ENCODE measurements at regions not wholly inside any gene's neighbourhood (a gene's known extent, or its start where the extent isn't known, plus 50 kb on each side); places are given as distances from the start of the nearest gene placed in this dataset.

DNA sequence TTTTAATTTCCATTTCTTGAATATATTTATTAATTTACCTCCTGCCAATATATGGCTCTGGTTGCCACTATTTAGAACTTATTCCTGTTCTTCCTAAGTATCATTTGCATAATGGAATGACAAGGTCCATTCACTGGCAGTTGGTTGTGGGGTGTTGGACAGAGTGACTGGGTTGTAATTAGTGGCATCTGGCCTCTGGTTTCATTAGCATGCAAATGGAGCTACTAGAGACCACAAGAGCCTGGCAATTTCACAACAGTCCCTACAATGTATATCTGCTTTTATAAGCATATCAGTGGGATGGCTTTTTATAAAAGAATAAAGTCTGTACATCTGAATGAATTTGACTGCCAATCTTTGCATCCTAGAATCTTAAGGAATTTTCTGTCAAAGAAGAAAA, 1030.9 kb upstream of the CDH8 start:
- Mint-ChIP-seq H3K4me1 (no peaks in the 10 kb centered on the region), H3K27me3 (no peaks in the 10 kb centered on the region), H3K4me3 (no peak overlapping the region), H3K36me3 (no peaks in the 10 kb centered on the region), H3K9me3 (peaks cover 3 to 11% (median 7%) of the 10 kb centered on the region in 3 donors), H3K27ac (no peak overlapping the region)

GRCh38 chr16:63066552-63066951, 1030.3 kb upstream of the CDH8 start:
- no peaks in the 10 kb centered on the region for H3K36me3 Mint-ChIP-seq
- no peak overlapping the region for H3K27ac Mint-ChIP-seq
- peaks cover 3 to 11% (median 7%) of the 10 kb centered on the region in 3 donors for H3K9me3 Mint-ChIP-seq
- no peaks in the 10 kb centered on the region for H3K4me1 Mint-ChIP-seq
- H3K27me3 Mint-ChIP-seq: no peaks in the 10 kb centered on the region
- H3K4me3 Mint-ChIP-seq: no peak overlapping the region

- Mint-ChIP-seq H3K27ac (no peak overlapping the region), H3K27me3 (no peaks in the 10 kb centered on the region), H3K36me3 (no peaks in the 10 kb centered on the region), H3K9me3 (peaks cover 5 to 12% (median 6%) of the 10 kb centered on the region in 3 donors), H3K4me3 (no peak overlapping the region), H3K4me1 (peaks cover 0 to 1% (median 0%) of the 10 kb centered on the region in 3 donors)
These were observed 1025.1 kb upstream of the CDH8 start for GRCh38 chr16:63061319-63061718.

DNA sequence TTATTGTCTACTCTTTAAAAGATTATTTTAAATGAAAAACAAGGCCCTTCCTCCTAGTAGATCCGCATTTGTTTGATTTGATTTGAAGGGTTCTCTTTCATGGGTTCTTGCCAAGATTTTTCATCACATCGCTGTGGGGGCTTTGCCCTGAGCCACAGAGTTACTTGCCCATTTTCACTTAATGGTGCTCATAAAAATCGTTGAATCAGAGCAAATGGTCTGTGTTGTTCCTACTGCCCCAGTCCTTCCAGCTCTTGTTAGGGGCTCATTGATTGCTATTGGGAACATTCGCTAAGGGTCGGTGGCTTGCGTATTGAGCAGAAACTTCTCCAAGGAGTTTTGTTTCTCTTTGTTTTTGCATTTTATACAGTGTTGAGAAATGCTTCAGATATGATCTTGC, 1023.4 kb upstream of the CDH8 start:
- Mint-ChIP-seq H3K9me3 (peaks cover 0 to 13% (median 2%) of the 10 kb centered on the region in 3 donors), H3K27ac (no peak overlapping the region), H3K36me3 (no peaks in the 10 kb centered on the region), H3K4me3 (no peak overlapping the region), H3K4me1 (peaks cover 0 to 1% (median 0%) of the 10 kb centered on the region in 3 donors), H3K27me3 (no peaks in the 10 kb centered on the region)

DNA sequence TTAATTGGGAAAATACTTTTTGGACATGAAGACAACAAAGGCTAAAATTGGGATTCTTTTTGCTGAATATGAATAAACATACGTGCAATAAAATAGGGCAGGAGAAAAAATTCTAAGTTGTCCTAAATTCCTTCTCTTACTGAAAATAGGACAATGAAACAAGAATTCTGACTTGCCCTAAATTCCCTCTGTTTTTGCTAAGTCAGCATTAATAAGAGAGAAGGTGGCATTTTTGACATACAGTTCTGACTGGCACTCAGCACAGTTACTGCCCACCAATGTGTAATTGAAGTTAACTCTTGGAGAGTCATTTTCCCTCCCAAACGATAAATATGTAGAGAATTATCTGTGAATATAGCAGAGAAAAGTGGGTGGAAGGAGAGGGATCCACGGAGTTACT, 1021.1 kb upstream of the CDH8 start:
- no peaks in the 10 kb centered on the region for H3K36me3 Mint-ChIP-seq

GRCh38 chr16:63050391-63050790, 1014.2 kb upstream of the CDH8 start:
- no peaks in the 10 kb centered on the region for H3K36me3 Mint-ChIP-seq
- H3K4me1 Mint-ChIP-seq: no peaks in the 10 kb centered on the region
- H3K27me3 Mint-ChIP-seq: no peaks in the 10 kb centered on the region
- H3K9me3 Mint-ChIP-seq: peaks cover 0 to 15% (median 9%) of the 10 kb centered on the region in 3 donors
- H3K4me3 Mint-ChIP-seq: no peak overlapping the region
- no peak overlapping the region for H3K27ac Mint-ChIP-seq

More for the DNA sequence above, 1021.1 kb upstream of the CDH8 start:
- peaks cover 0 to 1% (median 0%) of the 10 kb centered on the region in 3 donors for H3K4me1 Mint-ChIP-seq
- H3K27ac Mint-ChIP-seq: no peak overlapping the region
- no peaks in the 10 kb centered on the region for H3K27me3 Mint-ChIP-seq
- no peak overlapping the region for H3K4me3 Mint-ChIP-seq
- peaks cover 2 to 18% (median 5%) of the 10 kb centered on the region in 3 donors for H3K9me3 Mint-ChIP-seq

- H3K9me3 Mint-ChIP-seq: peaks cover 4 to 16% (median 5%) of the 10 kb centered on the region in 3 donors
- H3K27ac Mint-ChIP-seq: no peak overlapping the region
- H3K27me3 Mint-ChIP-seq: no peaks in the 10 kb centered on the region
- H3K36me3 Mint-ChIP-seq: peaks cover 2% of the 10 kb centered on the region
- no peak overlapping the region for H3K4me3 Mint-ChIP-seq
- H3K4me1 Mint-ChIP-seq: no peaks in the 10 kb centered on the region
These were observed 1002.3 kb upstream of the CDH8 start for GRCh38 chr16:63038397-63039106.

DNA sequence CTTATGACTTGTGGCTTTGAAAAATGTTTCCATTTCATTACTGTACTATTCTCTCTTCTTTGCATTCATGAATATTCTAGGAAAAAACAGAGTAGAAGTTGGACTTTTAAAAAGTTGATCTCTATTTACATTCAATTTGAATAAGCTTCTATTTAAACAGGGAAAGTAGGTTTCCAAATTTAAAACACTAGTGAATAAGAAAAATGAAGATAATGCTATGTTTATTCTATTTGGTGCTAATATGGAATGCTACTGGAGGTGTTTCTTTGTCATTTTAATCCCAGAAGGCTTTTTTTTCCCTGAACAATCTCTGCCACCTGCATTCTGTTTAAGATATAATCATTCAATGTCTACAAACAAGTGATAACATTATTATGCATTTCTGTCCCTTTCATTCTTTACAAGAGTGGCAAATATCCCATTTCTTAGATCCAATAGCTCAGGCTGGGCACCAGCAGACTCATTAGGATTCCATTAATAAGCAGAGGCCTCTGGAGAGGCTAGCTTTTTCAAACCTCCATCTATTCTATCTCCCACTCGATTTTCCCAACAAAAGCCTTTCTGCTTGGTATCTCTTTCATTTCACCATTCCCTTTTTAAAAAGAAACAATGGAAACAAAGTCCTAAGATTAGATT, 1001.6 kb upstream of the CDH8 start:
- H3K4me1 Mint-ChIP-seq: no peaks in the 10 kb centered on the region
- H3K27me3 Mint-ChIP-seq: no peaks in the 10 kb centered on the region
- H3K9me3 Mint-ChIP-seq: peaks cover 4 to 16% (median 5%) of the 10 kb centered on the region in 3 donors
- no peak overlapping the region for H3K27ac Mint-ChIP-seq
- H3K4me3 Mint-ChIP-seq: no peak overlapping the region
- H3K36me3 Mint-ChIP-seq: peaks cover 2% of the 10 kb centered on the region

- Mint-ChIP-seq H3K27ac (no peak overlapping the region), H3K36me3 (peaks cover 1% of the 10 kb centered on the region), H3K27me3 (no peaks in the 10 kb centered on the region), H3K4me3 (no peak overlapping the region), H3K4me1 (no peaks in the 10 kb centered on the region), H3K9me3 (peaks cover 6 to 31% (median 7%) of the 10 kb centered on the region in 3 donors)
These were observed 982.5 kb upstream of the CDH8 start for GRCh38 chr16:63018581-63019223.

- peaks cover 3% of the 10 kb centered on the region for H3K36me3 Mint-ChIP-seq
- no peak overlapping the region for H3K27ac Mint-ChIP-seq
- H3K27me3 Mint-ChIP-seq: no peaks in the 10 kb centered on the region
- H3K4me1 Mint-ChIP-seq: no peaks in the 10 kb centered on the region
- no peak overlapping the region for H3K4me3 Mint-ChIP-seq
- H3K9me3 Mint-ChIP-seq: peaks cover 4 to 28% (median 5%) of the 10 kb centered on the region in 3 donors
These were observed 972.5 kb upstream of the CDH8 start for GRCh38 chr16:63008688-63009087.

- peaks cover 3% of the 10 kb centered on the region for H3K36me3 Mint-ChIP-seq
- no peaks in the 10 kb centered on the region for H3K4me1 Mint-ChIP-seq
- no peaks in the 10 kb centered on the region for H3K27me3 Mint-ChIP-seq
- H3K27ac Mint-ChIP-seq: no peak overlapping the region
- no peak overlapping the region for H3K4me3 Mint-ChIP-seq
- peaks cover 0 to 11% (median 2%) of the 10 kb centered on the region in 3 donors for H3K9me3 Mint-ChIP-seq
These were observed 969.1 kb upstream of the CDH8 start for GRCh38 chr16:63005356-63005755.

DNA sequence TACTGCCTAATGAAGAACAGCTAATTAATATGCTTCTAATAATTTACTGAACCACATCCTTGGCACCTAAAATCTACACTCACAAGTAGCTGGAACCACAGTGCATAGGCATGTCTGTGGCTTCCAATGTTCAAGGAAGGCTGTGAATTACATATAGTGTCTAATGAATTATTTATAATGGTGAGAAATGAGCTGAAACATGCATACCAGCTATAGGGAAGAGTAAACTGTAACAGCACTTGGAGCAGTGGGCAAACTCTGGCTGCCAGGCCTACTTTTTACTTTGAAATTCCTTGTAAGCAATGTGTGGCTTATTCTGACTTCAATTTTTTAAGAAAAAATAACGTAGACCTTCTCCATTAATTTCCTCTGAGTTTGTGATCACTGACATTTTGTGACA, 953.2 kb upstream of the CDH8 start:
- Mint-ChIP-seq H3K9me3 (peaks cover 0 to 7% (median 5%) of the 10 kb centered on the region in 3 donors), H3K4me3 (no peak overlapping the region), H3K27ac (no peak overlapping the region), H3K36me3 (no peaks in the 10 kb centered on the region), H3K4me1 (no peaks in the 10 kb centered on the region), H3K27me3 (no peaks in the 10 kb centered on the region)

DNA sequence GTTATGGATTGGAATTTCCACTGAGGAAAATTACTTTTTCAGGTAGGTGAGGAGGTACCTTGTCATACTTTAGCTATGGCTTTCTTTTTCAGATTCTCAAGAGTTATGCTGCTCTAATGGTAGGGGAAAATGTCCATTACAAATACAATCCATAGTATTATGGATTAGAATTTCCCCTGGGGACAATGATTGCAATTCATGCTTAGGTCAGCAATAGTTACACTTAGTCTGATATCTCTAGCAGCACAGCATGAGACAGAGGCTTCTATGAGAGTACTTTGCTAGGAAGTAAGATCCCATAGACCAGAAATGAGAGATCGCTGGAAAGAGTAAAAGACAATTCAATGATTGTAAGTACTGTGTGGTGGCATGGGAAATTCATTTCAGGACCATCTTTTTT, 949.5 kb upstream of the CDH8 start:
- no peaks in the 10 kb centered on the region for H3K27me3 Mint-ChIP-seq
- no peaks in the 10 kb centered on the region for H3K4me1 Mint-ChIP-seq
- no peaks in the 10 kb centered on the region for H3K36me3 Mint-ChIP-seq
- H3K27ac Mint-ChIP-seq: no peak overlapping the region
- peaks cover 1 to 10% (median 2%) of the 10 kb centered on the region in 3 donors for H3K9me3 Mint-ChIP-seq
- H3K4me3 Mint-ChIP-seq: no peak overlapping the region

DNA sequence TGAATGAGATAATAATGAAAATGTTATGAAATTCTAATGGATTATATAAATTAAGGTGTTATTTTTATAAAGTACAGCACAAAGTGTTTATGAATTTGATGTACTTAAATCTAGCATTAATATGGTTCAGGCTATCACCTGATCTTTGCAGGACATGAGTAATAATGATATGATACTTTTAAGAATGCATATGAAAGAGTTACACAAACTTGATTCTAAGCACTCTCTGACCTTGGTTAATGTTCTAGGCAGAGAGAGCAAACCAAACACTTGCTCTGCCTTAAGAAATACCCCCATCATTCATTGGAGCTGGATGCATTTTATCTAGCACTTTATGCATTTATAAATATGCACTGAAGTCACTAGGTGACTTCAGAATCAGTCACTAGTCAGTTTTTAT, 942.2 kb upstream of the CDH8 start:
- Mint-ChIP-seq H3K27me3 (no peaks in the 10 kb centered on the region), H3K9me3 (peaks cover 2 to 14% (median 4%) of the 10 kb centered on the region in 3 donors), H3K27ac (no peak overlapping the region)

GRCh38 chr16:62977876-62978275, 941.6 kb upstream of the CDH8 start:
- no peaks in the 10 kb centered on the region for H3K27me3 Mint-ChIP-seq
- H3K36me3 Mint-ChIP-seq: no peaks in the 10 kb centered on the region
- no peak overlapping the region for H3K4me3 Mint-ChIP-seq
- H3K9me3 Mint-ChIP-seq: peaks cover 2 to 16% (median 2%) of the 10 kb centered on the region in 3 donors
- H3K27ac Mint-ChIP-seq: no peak overlapping the region
- H3K4me1 Mint-ChIP-seq: no peaks in the 10 kb centered on the region

More for the DNA sequence above, 942.2 kb upstream of the CDH8 start:
- no peaks in the 10 kb centered on the region for H3K36me3 Mint-ChIP-seq
- no peaks in the 10 kb centered on the region for H3K4me1 Mint-ChIP-seq
- H3K4me3 Mint-ChIP-seq: no peak overlapping the region
